WERI-Rb-1 (cell line): ENCODE measurements at regions not wholly inside any gene's neighbourhood (a gene's known extent, or its start where the extent isn't known, plus 50 kb on each side); places are given as distances from the start of the nearest gene placed in this dataset.

ENCODE experiments used
- DNase-seq: peaks from one replicate; pipeline ENCODE4 v3.0.0-alpha.2; 2020
- H3K27ac ChIP-seq: fragments of 250-450 bp; sonication (Bioruptor Pico); 2 replicates; pipeline ENCODE4 v1.5.1; 2020; ENCODE audit warnings: mild to moderate bottlenecking, moderate library complexity
- H3K27me3 ChIP-seq: fragments of 250-450 bp; sonication (Bioruptor Pico); 2 replicates; pipeline ENCODE4 v1.5.1; 2021; ENCODE audit warnings: mild to moderate bottlenecking, low read depth, moderate library complexity; ENCODE audit not compliant: insufficient read depth, severe bottlenecking
- H3K36me3 ChIP-seq: fragments of 250-450 bp; sonication (Bioruptor Pico); 2 replicates; pipeline ENCODE4 v1.5.1; 2020; ENCODE audit warnings: mild to moderate bottlenecking, moderate library complexity
- H3K4me3 ChIP-seq: 2 replicates; pipeline ENCODE4 v1.5.1; 2011; ENCODE audit warnings: low read depth, mild to moderate bottlenecking, control low read depth, low read length
- H3K9me3 ChIP-seq: fragments of 250-450 bp; sonication (Bioruptor Pico); 2 replicates; pipeline ENCODE4 v1.5.1; 2021; ENCODE audit warnings: mild to moderate bottlenecking, moderate library complexity; ENCODE audit not compliant: severe bottlenecking
- CTCF ChIP-seq: IDR thresholded peaks from 2 replicates; pipeline ENCODE4 v1.5.1; 2011; ENCODE audit warnings: low read depth, mild to moderate bottlenecking, control low read depth, inconsistent platforms, low read length

GRCh38 chr2:22784566-22784965 is 600.4 kb upstream of the KLHL29 start:
- no peaks in the 10 kb centered on the region for H3K9me3 ChIP-seq
- H3K4me3 ChIP-seq, result no peak overlapping the region
- DNase-seq, result no peak
- H3K36me3 ChIP-seq, result no peaks in the 10 kb centered on the region
- no peak overlapping the region for H3K27ac ChIP-seq
- H3K27me3 ChIP-seq, result no peaks in the 10 kb centered on the region
- no peak for TF ChIP-seq CTCF

- Histone ChIP-seq H3K27ac (no peak overlapping the region), H3K4me3 (no peak overlapping the region), H3K36me3 (no peaks in the 10 kb centered on the region), H3K27me3 (no peaks in the 10 kb centered on the region), H3K9me3 (no peaks in the 10 kb centered on the region)
- no peak for TF ChIP-seq CTCF
- no peak for DNase-seq
These were observed 598.2 kb upstream of the KLHL29 start for GRCh38 chr2:22786817-22787216.

- TF ChIP-seq CTCF, result no peak
- no peak overlapping the region for H3K4me3 ChIP-seq
- H3K9me3 ChIP-seq, result no peaks in the 10 kb centered on the region
- no peaks in the 10 kb centered on the region for H3K36me3 ChIP-seq
- H3K27me3 ChIP-seq, result no peaks in the 10 kb centered on the region
- no peak for DNase-seq
- no peak overlapping the region for H3K27ac ChIP-seq
These were observed 597.2 kb upstream of the KLHL29 start for GRCh38 chr2:22787745-22788144.

- H3K9me3 ChIP-seq, result no peaks in the 10 kb centered on the region
- DNase-seq, result no peak
- H3K36me3 ChIP-seq, result no peaks in the 10 kb centered on the region
- no peaks in the 10 kb centered on the region for H3K27me3 ChIP-seq
- no peak overlapping the region for H3K27ac ChIP-seq
- TF ChIP-seq CTCF, result no peak
- H3K4me3 ChIP-seq, result no peak overlapping the region
These were observed 596.1 kb upstream of the KLHL29 start for GRCh38 chr2:22788749-22789327.

- H3K9me3 ChIP-seq, result no peaks in the 10 kb centered on the region
- no peak overlapping the region for H3K4me3 ChIP-seq
- H3K27me3 ChIP-seq, result no peaks in the 10 kb centered on the region
- TF ChIP-seq CTCF, result no peak
- no peaks in the 10 kb centered on the region for H3K36me3 ChIP-seq
- no peak for DNase-seq
- no peak overlapping the region for H3K27ac ChIP-seq
These were observed 589.6 kb upstream of the KLHL29 start for GRCh38 chr2:22795287-22795866.

- DNase-seq, result no peak
- no peaks in the 10 kb centered on the region for H3K27me3 ChIP-seq
- H3K4me3 ChIP-seq, result no peak overlapping the region
- H3K27ac ChIP-seq, result no peak overlapping the region
- no peak for TF ChIP-seq CTCF
- no peaks in the 10 kb centered on the region for H3K36me3 ChIP-seq
- H3K9me3 ChIP-seq, result no peaks in the 10 kb centered on the region
These were observed 586.6 kb upstream of the KLHL29 start for GRCh38 chr2:22798386-22798785.
